GM12878 (cell line): ENCODE measurements at regions not wholly inside any gene's neighbourhood (a gene's known extent, or its start where the extent isn't known, plus 50 kb on each side); places are given as distances from the start of the nearest gene placed in this dataset.

Source experiments
- CTCF ChIP-seq, 3 experiments: IDR thresholded peaks in 2 of 3; conservative IDR thresholded peaks in 1 of 3; 2 replicates each; pipeline ENCODE4 v1.5.1; 2011; ENCODE audit warnings: low read depth in 3 of 3, low read length in 3 of 3, mild to moderate bottlenecking in 3 of 3, control low read depth in 2 of 3, moderate library complexity in 2 of 3, inconsistent platforms in 1 of 3, mixed read lengths in 1 of 3; ENCODE audit not compliant: control insufficient read depth in 2 of 3, insufficient read depth in 1 of 3; ENCODE audit errors: extremely low read depth in 1 of 3
- EED ChIP-seq: sonication (generic); IDR thresholded peaks from 2 replicates; pipeline ENCODE4 v1.6.1; 2016; ENCODE audit warnings: antibody characterized with exemption, low read depth
- EP300 ChIP-seq, 2 experiments: fragments of 150-350 bp in 1 of 2; IDR thresholded peaks; 2 replicates each; pipeline ENCODE4 v1.6.1; 2011 to 2012; ENCODE audit warnings: low read depth in 2 of 2, low read length in 2 of 2, borderline replicate concordance in 1 of 2, improper control_type of control experiment in 1 of 2, inconsistent platforms in 1 of 2; ENCODE audit not compliant: control insufficient read depth in 1 of 2
- TF ChIP-seq, protein P1 (sequence below): fragments of 450-650 bp; IDR thresholded peaks from 2 replicates; pipeline ENCODE4 v1.6.1; 2014; ENCODE audit warnings: mild to moderate bottlenecking

DNA sequence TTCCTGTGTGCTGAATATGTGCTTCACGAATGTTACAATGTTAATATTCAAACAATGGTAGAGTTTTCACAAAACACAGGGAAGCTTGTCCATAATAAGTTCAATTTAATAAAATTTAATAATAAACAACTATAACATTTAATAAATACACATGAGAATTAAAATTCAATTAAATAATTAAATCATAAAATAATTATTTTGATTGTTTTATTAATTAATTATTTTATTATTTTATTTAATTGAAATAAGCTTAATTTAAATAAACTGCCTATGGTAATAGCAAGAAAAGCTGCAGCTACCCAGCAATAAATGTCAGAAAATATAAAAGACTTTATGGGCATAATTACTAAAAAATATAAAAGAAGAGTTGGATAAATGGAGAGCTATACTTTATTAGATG, 149.0 kb upstream of the NFIB start:
- TF ChIP-seq EP300 (IDR thresholded peaks at IDR 0.05; ENCODE audit: borderline replicate concordance in 1 of 2, control insufficient read depth in 1 of 2, low read depth in 2 of 2, low read length in 2 of 2) (no peak), EED (no peak), CTCF (IDR thresholded peaks at IDR 0.05 in 2 of 3, conservative IDR thresholded peaks at IDR 0.05 in 1 of 3; ENCODE audit: control insufficient read depth in 2 of 3, extremely low read depth in 1 of 3, insufficient read depth in 1 of 3, low read depth in 3 of 3, low read length in 3 of 3) (no peak)
- TF ChIP-seq, protein P1, sequence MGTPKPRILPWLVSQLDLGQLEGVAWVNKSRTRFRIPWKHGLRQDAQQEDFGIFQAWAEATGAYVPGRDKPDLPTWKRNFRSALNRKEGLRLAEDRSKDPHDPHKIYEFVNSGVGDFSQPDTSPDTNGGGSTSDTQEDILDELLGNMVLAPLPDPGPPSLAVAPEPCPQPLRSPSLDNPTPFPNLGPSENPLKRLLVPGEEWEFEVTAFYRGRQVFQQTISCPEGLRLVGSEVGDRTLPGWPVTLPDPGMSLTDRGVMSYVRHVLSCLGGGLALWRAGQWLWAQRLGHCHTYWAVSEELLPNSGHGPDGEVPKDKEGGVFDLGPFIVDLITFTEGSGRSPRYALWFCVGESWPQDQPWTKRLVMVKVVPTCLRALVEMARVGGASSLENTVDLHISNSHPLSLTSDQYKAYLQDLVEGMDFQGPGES, result no peak
